ENCODE measurements at regions not wholly inside any gene's neighbourhood (a gene's known extent, or its start where the extent isn't known, plus 50 kb on each side); places are given as distances from the start of the nearest gene placed in this dataset.

GRCh38 chr12:83796531-83796930 lies 1109.8 kb downstream of the TMTC2 start:
- TF ChIP-seq USF2 (IDR thresholded peaks at IDR 0.05) (no peak), JUNB (IDR thresholded peaks at IDR 0.05) (no peak), REST (IDR thresholded peaks at IDR 0.05) (no peak), HEYL (CRISPR knock-in tag; IDR thresholded peaks at IDR 0.05) (no peak), CBX2 (IDR thresholded peaks at IDR 0.05; ENCODE audit: borderline replicate concordance, low read depth) (no peak), HDAC2 (IDR thresholded peaks at IDR 0.05) (no peak), RCOR1 (IDR thresholded peaks at IDR 0.05; ENCODE audit: low read depth, low read length) (no peak), CEBPB (IDR thresholded peaks at IDR 0.05) (no peak), PHF8 (IDR thresholded peaks at IDR 0.05; ENCODE audit: borderline replicate concordance, low read depth) (no peak), BHLHE40 (IDR thresholded peaks at IDR 0.05; ENCODE audit: low read depth, low read length) (no peak), RAD21 (conservative IDR thresholded peaks at IDR 0.05 in 1 of 2, IDR thresholded peaks at IDR 0.05 in 1 of 2) (no peak), POLR2A (IDR thresholded peaks at IDR 0.05; ENCODE audit: low read length) (no peak)
- TF ChIP-seq, protein P1, sequence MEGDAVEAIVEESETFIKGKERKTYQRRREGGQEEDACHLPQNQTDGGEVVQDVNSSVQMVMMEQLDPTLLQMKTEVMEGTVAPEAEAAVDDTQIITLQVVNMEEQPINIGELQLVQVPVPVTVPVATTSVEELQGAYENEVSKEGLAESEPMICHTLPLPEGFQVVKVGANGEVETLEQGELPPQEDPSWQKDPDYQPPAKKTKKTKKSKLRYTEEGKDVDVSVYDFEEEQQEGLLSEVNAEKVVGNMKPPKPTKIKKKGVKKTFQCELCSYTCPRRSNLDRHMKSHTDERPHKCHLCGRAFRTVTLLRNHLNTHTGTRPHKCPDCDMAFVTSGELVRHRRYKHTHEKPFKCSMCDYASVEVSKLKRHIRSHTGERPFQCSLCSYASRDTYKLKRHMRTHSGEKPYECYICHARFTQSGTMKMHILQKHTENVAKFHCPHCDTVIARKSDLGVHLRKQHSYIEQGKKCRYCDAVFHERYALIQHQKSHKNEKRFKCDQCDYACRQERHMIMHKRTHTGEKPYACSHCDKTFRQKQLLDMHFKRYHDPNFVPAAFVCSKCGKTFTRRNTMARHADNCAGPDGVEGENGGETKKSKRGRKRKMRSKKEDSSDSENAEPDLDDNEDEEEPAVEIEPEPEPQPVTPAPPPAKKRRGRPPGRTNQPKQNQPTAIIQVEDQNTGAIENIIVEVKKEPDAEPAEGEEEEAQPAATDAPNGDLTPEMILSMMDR (IDR thresholded peaks at IDR 0.05) = no peak

Measured in A549 (cell line).